Prostate gland (tissue), 2 donors: ENCODE measurements at regions not wholly inside any gene's neighbourhood (a gene's known extent, or its start where the extent isn't known, plus 50 kb on each side); places are given as distances from the start of the nearest gene placed in this dataset.

Source experiments
- POLR2AphosphoS5 ChIP-seq: sonication (generic); formaldehyde crosslinking; IDR thresholded peaks from one replicate; pipeline ENCODE4 v1.6.1; 2017; ENCODE audit warnings: antibody characterized with exemption
- TF ChIP-seq, protein P1 (sequence below), 4 experiments: fragments of 200-600 bp in 2 of 4; fragments of 450-650 bp in 2 of 4; sonication (generic) in 2 of 4; IDR thresholded peaks; 1 replicate in 3 of 4; 2 replicates in 1 of 4; pipeline ENCODE4 v1.5.1; 2016 to 2019; ENCODE audit warnings: antibody characterized with exemption in 4 of 4, mild to moderate bottlenecking in 2 of 4, moderate library complexity in 2 of 4

DNA sequence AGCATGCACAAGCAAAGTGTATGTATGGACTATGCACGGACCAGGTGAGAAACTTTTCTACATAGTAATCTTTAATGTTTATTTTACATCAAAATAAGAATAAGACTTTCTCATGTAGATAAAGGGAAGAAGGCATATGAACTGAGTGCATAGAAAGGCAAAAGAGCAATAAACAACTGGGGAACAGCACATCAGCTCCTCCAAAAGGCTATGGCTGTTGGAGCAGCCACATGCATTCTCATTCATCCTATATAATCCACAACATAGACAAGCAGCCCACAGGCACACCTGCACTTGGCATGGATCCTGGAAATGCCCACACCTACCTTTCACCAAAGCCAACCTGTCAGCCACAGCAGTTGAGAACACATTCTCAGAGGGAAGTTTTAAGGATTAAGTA is 586.9 kb upstream of the INTU start:
- TF ChIP-seq, protein P1, sequence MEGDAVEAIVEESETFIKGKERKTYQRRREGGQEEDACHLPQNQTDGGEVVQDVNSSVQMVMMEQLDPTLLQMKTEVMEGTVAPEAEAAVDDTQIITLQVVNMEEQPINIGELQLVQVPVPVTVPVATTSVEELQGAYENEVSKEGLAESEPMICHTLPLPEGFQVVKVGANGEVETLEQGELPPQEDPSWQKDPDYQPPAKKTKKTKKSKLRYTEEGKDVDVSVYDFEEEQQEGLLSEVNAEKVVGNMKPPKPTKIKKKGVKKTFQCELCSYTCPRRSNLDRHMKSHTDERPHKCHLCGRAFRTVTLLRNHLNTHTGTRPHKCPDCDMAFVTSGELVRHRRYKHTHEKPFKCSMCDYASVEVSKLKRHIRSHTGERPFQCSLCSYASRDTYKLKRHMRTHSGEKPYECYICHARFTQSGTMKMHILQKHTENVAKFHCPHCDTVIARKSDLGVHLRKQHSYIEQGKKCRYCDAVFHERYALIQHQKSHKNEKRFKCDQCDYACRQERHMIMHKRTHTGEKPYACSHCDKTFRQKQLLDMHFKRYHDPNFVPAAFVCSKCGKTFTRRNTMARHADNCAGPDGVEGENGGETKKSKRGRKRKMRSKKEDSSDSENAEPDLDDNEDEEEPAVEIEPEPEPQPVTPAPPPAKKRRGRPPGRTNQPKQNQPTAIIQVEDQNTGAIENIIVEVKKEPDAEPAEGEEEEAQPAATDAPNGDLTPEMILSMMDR (IDR thresholded peaks at IDR 0.05), result no peak
- TF ChIP-seq POLR2AphosphoS5, result no peak
